Mesenchymal stem cell (in vitro differentiated cells and primary cell): ENCODE measurements at regions not wholly inside any gene's neighbourhood (a gene's known extent, or its start where the extent isn't known, plus 50 kb on each side); places are given as distances from the start of the nearest gene placed in this dataset.

Experiments used
- DNase-seq: peaks from one replicate; pipeline ENCODE4 v3.0.0-alpha.2; 2013
- H2AFZ ChIP-seq: one replicate; pipeline ENCODE4 v1.6.1; 2013; ENCODE audit warnings: low read depth, mild to moderate bottlenecking, control low read depth, inconsistent platforms, low read length, moderate library complexity
- H2AK5ac ChIP-seq: 2 replicates; pipeline ENCODE4 v1.6.1; 2013; ENCODE audit warnings: low read length, moderate library complexity, mild to moderate bottlenecking, inconsistent platforms; ENCODE audit not compliant: severe bottlenecking
- H2BK120ac ChIP-seq: one replicate; pipeline ENCODE4 v1.6.1; 2013; ENCODE audit warnings: low read depth, mild to moderate bottlenecking, inconsistent platforms, low read length, moderate library complexity
- H2BK12ac ChIP-seq, 2 experiments: one replicate each; pipeline ENCODE4 v1.6.1; 2013; ENCODE audit warnings: inconsistent platforms in 2 of 2, low read length in 2 of 2, mild to moderate bottlenecking in 2 of 2, moderate library complexity in 2 of 2, control low read depth in 1 of 2
- H2BK15ac ChIP-seq: one replicate; pipeline ENCODE4 v1.6.1; 2013; ENCODE audit warnings: mild to moderate bottlenecking, low read depth, inconsistent platforms; ENCODE audit not compliant: poor library complexity, severe bottlenecking
- H2BK5ac ChIP-seq: 2 replicates; pipeline ENCODE4 v1.6.1; 2013; ENCODE audit warnings: low read depth, mild to moderate bottlenecking, low read length, control low read depth, inconsistent platforms; ENCODE audit not compliant: poor library complexity, severe bottlenecking
- H3K14ac ChIP-seq, 2 experiments: one replicate each; pipeline ENCODE4 v1.6.1; 2013; ENCODE audit warnings: inconsistent platforms in 2 of 2, low read length in 2 of 2, control low read depth in 1 of 2, mild to moderate bottlenecking in 1 of 2, moderate library complexity in 1 of 2
- H3K18ac ChIP-seq, 2 experiments: one replicate each; pipeline ENCODE4 v1.6.1; 2013; ENCODE audit warnings: inconsistent platforms in 2 of 2, low read length in 2 of 2, control low read depth in 1 of 2, low read depth in 1 of 2, mild to moderate bottlenecking in 1 of 2
- H3K23ac ChIP-seq, 2 experiments: one replicate each; pipeline ENCODE4 v1.6.1; 2013; ENCODE audit warnings: inconsistent platforms in 2 of 2, low read length in 2 of 2, mild to moderate bottlenecking in 2 of 2, moderate library complexity in 2 of 2, control low read depth in 1 of 2
- H3K27ac ChIP-seq: 2 replicates; pipeline ENCODE4 v1.5.1; 2013; ENCODE audit warnings: mild to moderate bottlenecking, moderate library complexity, low read length, control low read depth, inconsistent platforms; ENCODE audit not compliant: poor library complexity, severe bottlenecking
- H3K27me3 ChIP-seq, 2 experiments: 2 replicates each; pipeline versions ENCODE4 v1.6.1 to v1.7.0; 2013; ENCODE audit warnings: low read length in 2 of 2, mild to moderate bottlenecking in 2 of 2, moderate library complexity in 2 of 2, control low read depth in 1 of 2, inconsistent platforms in 1 of 2; ENCODE audit not compliant: control insufficient read depth in 1 of 2, insufficient read depth in 1 of 2
- H3K36me3 ChIP-seq, 2 experiments: 2 replicates each; pipeline versions ENCODE4 v1.6.1 to v1.7.0; 2013; ENCODE audit warnings: low read length in 2 of 2, control low read depth in 1 of 2, inconsistent platforms in 1 of 2, low read depth in 1 of 2, mild to moderate bottlenecking in 1 of 2; ENCODE audit not compliant: insufficient read depth in 2 of 2, control insufficient read depth in 1 of 2
- H3K4ac ChIP-seq, 2 experiments: one replicate each; pipeline ENCODE4 v1.6.1; 2013; ENCODE audit warnings: inconsistent platforms in 2 of 2, low read length in 2 of 2, mild to moderate bottlenecking in 2 of 2, moderate library complexity in 2 of 2, control low read depth in 1 of 2, low read depth in 1 of 2
- H3K4me1 ChIP-seq: 2 replicates; pipeline ENCODE4 v1.6.1; 2013; ENCODE audit warnings: low read depth, low read length, control low read depth; ENCODE audit not compliant: control insufficient read depth, insufficient read depth
- H3K4me2 ChIP-seq: 2 replicates; pipeline ENCODE4 v1.6.1; 2013; ENCODE audit warnings: low read length, mild to moderate bottlenecking, inconsistent platforms; ENCODE audit not compliant: poor library complexity, severe bottlenecking
- H3K4me3 ChIP-seq, 2 experiments: 2 replicates each; pipeline versions ENCODE4 v1.5.1 to v1.7.0; 2013; ENCODE audit warnings: low read length in 2 of 2, mild to moderate bottlenecking in 2 of 2, control low read depth in 1 of 2, low read depth in 1 of 2; ENCODE audit not compliant: insufficient read depth in 1 of 2
- H3K79me1 ChIP-seq: replicated peaks from 2 replicates; pipeline ENCODE4 v1.6.1; 2013; ENCODE audit warnings: mild to moderate bottlenecking, control low read depth, low read length, inconsistent platforms; ENCODE audit not compliant: poor library complexity, severe bottlenecking
- H3K9ac ChIP-seq: 2 replicates; pipeline ENCODE4 v1.7.0; 2013; ENCODE audit warnings: mild to moderate bottlenecking, low read length, moderate library complexity
- H3K9me3 ChIP-seq: 2 replicates; pipeline ENCODE4 v1.7.0; 2013; ENCODE audit warnings: mild to moderate bottlenecking, low read length; ENCODE audit not compliant: control insufficient read depth
- H4K8ac ChIP-seq: one replicate; pipeline ENCODE4 v1.6.1; 2013; ENCODE audit warnings: inconsistent platforms, mild to moderate bottlenecking, low read length, moderate library complexity
- H4K91ac ChIP-seq: one replicate; pipeline ENCODE4 v1.6.1; 2013; ENCODE audit warnings: mild to moderate bottlenecking, low read length, inconsistent platforms
- WGBS: methylation state at CpG from one replicate; pipeline ENCODE4 v1.1.7; 2013; ENCODE audit warnings: mixed read lengths; 5-methylcytosine and 5-hydroxymethylcytosine counted together

DNA sequence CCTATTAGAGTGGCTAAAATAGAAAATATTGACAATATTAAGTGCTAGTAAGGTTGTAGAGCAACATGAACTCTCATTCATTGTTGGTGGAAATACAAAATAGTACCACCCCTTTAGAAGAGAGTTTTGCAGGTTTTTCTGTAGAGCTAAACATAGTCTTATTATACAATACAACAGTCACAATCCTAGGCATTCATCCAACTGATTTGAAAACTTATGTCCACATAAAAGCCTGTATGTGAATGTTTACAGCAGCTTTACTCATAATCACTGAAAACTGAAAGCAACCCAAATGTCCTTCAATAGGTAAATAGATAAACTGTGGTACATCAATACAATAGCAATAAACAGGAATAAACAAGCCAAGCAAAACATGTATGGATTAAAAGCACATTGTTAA is 127.2 kb upstream of the PRNP start:
- Histone ChIP-seq H3K23ac (no peak overlapping the region), H3K4me3 (no peak overlapping the region), H2AFZ (no peak overlapping the region), H3K18ac (no peak overlapping the region), H3K9ac (no peak overlapping the region), H3K4me2 (no peak overlapping the region), H2AK5ac (no peak overlapping the region), H3K9me3 (no peaks in the 10 kb centered on the region), H2BK5ac (no peak overlapping the region), H3K36me3 (no peaks in the 10 kb centered on the region), H4K8ac (no peak overlapping the region), H4K91ac (no peak overlapping the region), H3K79me1 (no peaks in the 10 kb centered on the region), H3K4me1 (no peaks in the 10 kb centered on the region), H3K27me3 (peaks cover 0 to 6% of the 10 kb centered on the region in 2 experiments), H3K27ac (no peak overlapping the region), H2BK120ac (no peak overlapping the region), H2BK12ac (no peak overlapping the region), H3K14ac (no peak overlapping the region), H3K4ac (no peak overlapping the region), H2BK15ac (no peak overlapping the region)
- no peak for DNase-seq

DNA sequence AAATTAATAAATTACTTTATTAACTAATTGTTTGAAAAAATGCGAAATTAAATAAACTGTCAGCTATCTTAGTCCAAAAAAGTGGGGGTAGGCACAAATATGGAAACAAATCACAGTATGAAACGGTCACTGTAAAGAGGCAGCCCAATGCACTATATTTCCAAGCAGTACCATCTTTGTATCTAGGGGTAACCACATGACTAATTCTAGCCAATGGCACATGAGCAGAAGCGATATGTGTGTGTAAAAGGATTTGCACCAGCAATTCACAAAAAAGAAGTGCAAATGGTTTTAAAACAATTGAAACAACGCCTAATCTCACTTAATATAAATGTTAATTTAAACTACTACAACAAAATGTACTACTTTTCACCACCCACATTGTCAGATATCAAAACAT is 129.5 kb upstream of the PRNP start:
- Histone ChIP-seq H3K79me1 (no peaks in the 10 kb centered on the region), H3K23ac (no peak overlapping the region), H2BK15ac (no peak overlapping the region), H3K4me2 (no peak overlapping the region), H2BK12ac (peak overlapping the region in 1 of 2 experiments; percentile 83), H3K9me3 (no peaks in the 10 kb centered on the region), H3K18ac (no peak overlapping the region), H3K36me3 (no peaks in the 10 kb centered on the region), H3K4ac (no peak overlapping the region), H3K4me1 (no peaks in the 10 kb centered on the region), H3K4me3 (no peak overlapping the region), H3K27me3 (no peaks in the 10 kb centered on the region), H4K91ac (no peak overlapping the region), H2AK5ac (no peak overlapping the region), H4K8ac (no peak overlapping the region), H3K27ac (no peak overlapping the region), H3K14ac (no peak overlapping the region), H2BK5ac (no peak overlapping the region), H3K9ac (no peak overlapping the region), H2BK120ac (no peak overlapping the region), H2AFZ (no peak overlapping the region)
- DNase-seq = no peak
- 94% methylated on average over 2 of the region's 4 CpGs for WGBS

DNA sequence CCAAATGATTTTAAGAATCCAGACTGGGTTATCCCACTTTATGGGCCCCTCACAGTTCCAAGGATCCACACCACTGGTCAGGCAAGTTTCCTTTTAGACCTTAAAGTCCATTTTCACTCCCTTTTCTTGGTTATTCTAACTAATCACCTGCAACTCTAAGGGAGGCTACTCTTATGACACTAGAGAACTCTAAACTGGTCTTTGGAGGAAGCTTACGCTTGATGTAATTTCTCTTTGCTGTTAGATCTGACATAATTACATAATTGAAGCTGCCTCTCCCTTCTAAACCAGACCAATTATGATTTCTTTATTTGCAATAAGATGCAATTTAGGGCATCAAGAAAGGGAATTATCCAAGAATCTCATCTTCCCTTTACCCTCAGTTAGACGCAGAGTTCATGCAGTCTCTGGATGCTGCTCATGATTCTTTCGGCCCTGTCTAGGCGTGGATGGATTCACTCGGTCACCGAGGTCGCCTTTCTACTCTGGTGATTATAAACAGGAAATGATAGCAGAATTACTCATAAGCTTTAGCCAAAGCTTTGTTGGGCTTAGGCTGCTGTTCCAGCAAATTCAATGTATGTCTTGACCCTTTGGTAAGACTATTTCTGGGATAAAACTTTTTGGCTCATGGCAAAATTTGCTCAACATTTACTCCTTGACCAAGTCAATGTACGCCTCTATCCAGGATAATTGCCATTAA is 130.9 kb upstream of the PRNP start:
- WGBS = 0% methylated on average over 6 of the region's 8 CpGs
- DNase-seq = peak; percentile 79
- no peaks in the 10 kb centered on the region for H3K27me3 ChIP-seq
- H3K9me3 ChIP-seq = no peaks in the 10 kb centered on the region
- no peak overlapping the region for H3K23ac ChIP-seq
- no peak overlapping the region for H4K8ac ChIP-seq
- no peak overlapping the region for H3K18ac ChIP-seq
- no peak overlapping the region for H2AK5ac ChIP-seq
- H3K27ac ChIP-seq = no peak overlapping the region
- no peaks in the 10 kb centered on the region for H3K4me1 ChIP-seq
- no peaks in the 10 kb centered on the region for H3K36me3 ChIP-seq
- H2BK120ac ChIP-seq = no peak overlapping the region
- no peak overlapping the region for H3K9ac ChIP-seq
- H2BK5ac ChIP-seq = no peak overlapping the region
- H3K4me2 ChIP-seq = no peak overlapping the region
- no peak overlapping the region for H3K4me3 ChIP-seq
- no peak overlapping the region for H4K91ac ChIP-seq
- H3K79me1 ChIP-seq = no peaks in the 10 kb centered on the region
- no peak overlapping the region for H3K14ac ChIP-seq
- no peak overlapping the region for H2BK15ac ChIP-seq
- H3K4ac ChIP-seq = no peak overlapping the region
- H2BK12ac ChIP-seq = no peak overlapping the region
- no peak overlapping the region for H2AFZ ChIP-seq

GRCh38 chr20:4554346-4554745 is 131.9 kb upstream of the PRNP start:
- no peak overlapping the region for H3K27ac ChIP-seq
- peak overlapping the region in 1 of 2 experiments; percentile 94 for H2BK12ac ChIP-seq
- H4K8ac ChIP-seq = no peak overlapping the region
- no peaks in the 10 kb centered on the region for H3K79me1 ChIP-seq
- H2AK5ac ChIP-seq = no peak overlapping the region
- no peak overlapping the region for H2AFZ ChIP-seq
- H4K91ac ChIP-seq = no peak overlapping the region
- H2BK15ac ChIP-seq = no peak overlapping the region
- H3K4me2 ChIP-seq = no peak overlapping the region
- no peaks in the 10 kb centered on the region for H3K36me3 ChIP-seq
- no peak overlapping the region for H3K9ac ChIP-seq
- 80% methylated on average over 4 of the region's 6 CpGs for WGBS
- DNase-seq = no peak
- H3K4me3 ChIP-seq = no peak overlapping the region
- H3K4me1 ChIP-seq = no peaks in the 10 kb centered on the region
- no peak overlapping the region for H3K23ac ChIP-seq
- H3K9me3 ChIP-seq = no peaks in the 10 kb centered on the region
- H3K27me3 ChIP-seq = no peaks in the 10 kb centered on the region
- H3K4ac ChIP-seq = no peak overlapping the region
- H2BK120ac ChIP-seq = no peak overlapping the region
- no peak overlapping the region for H3K14ac ChIP-seq
- peak overlapping the region; percentile 28 to 70 for H3K18ac ChIP-seq
- no peak overlapping the region for H2BK5ac ChIP-seq
